Esophagus squamous epithelium (tissue), 4 donors: ENCODE measurements at regions not wholly inside any gene's neighbourhood (a gene's known extent, or its start where the extent isn't known, plus 50 kb on each side); places are given as distances from the start of the nearest gene placed in this dataset.

ENCODE experiments used
- CTCF ChIP-seq, 6 experiments: fragments of 450-650 bp in 4 of 6; fragments of 200-600 bp in 2 of 6; sonication (generic) in 2 of 6; IDR thresholded peaks; one replicate each; pipeline ENCODE4 v1.5.1; 2016 to 2019; ENCODE audit warnings: antibody characterized with exemption in 6 of 6, mild to moderate bottlenecking in 4 of 6, moderate library complexity in 4 of 6
- POLR2A ChIP-seq, 4 donors: fragments of 450-650 bp; IDR thresholded peaks; one replicate each; pipeline ENCODE4 v1.6.1; 2017; ENCODE audit warnings: antibody characterized with exemption in 4 of 4, mild to moderate bottlenecking in 4 of 4, moderate library complexity in 3 of 4

GRCh38 chr19:23557381-23557780 lies 129.6 kb downstream of the ZNF675 start:
- TF ChIP-seq CTCF (IDR thresholded peaks at IDR 0.05) = no peak
- TF ChIP-seq POLR2A (IDR thresholded peaks at IDR 0.05) = no peak
